HTR-8/SVneo (cell line): ENCODE measurements at regions not wholly inside any gene's neighbourhood (a gene's known extent, or its start where the extent isn't known, plus 50 kb on each side); places are given as distances from the start of the nearest gene placed in this dataset.

Source experiments
- DNase-seq: peaks from one replicate; pipeline ENCODE4 v3.0.0; 2011; ENCODE audit warnings: low spot score, mixed read lengths; ENCODE audit not compliant: insufficient read length
- FAIRE-seq: peaks from 2 replicates; lab custom pipeline; 2011; peaks lifted over from hg19 to GRCh38; lab: Jason Lieb, UNC

DNA sequence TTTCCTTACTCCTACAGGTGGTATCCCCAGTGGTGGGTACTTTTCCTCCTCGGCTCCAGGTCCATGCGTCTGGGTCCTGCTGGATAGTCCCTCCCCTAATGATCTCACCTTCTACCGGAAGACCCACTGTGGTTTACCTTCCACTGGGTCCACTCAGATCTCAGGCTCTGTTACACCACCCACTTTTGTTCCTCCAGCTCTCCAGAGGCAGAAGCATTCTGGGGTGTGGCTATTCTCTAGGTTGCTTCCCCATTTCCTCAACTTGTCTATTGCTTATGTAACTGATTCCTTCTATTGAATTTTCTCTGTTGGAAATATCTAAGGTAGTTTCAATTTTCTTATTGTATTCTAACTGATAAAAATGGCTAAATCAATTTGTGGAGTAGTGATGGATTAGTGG is 87.6 kb upstream of the GALNT5 start:
- FAIRE-seq: no peak
- no peak for DNase-seq

DNA sequence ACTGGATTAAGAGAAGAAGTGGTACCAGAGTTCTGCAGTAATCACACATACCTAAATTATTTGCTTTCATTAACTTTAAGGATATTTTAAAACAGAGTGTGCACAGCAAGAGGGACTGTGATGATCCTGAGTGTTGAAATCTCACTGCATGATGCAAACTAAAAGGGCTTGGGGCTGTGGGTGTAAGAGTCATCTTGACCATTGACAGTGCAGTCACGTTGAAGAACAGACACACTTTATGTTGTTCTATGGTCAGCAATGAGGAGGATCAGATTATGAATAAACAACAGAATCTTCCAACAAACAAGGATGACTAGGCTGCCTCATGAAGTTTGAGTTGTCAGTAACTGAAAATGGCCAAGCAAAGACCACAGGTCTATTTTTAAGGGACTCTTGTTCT is 87.2 kb upstream of the GALNT5 start:
- DNase-seq (no peak), FAIRE-seq (no peak)

DNA sequence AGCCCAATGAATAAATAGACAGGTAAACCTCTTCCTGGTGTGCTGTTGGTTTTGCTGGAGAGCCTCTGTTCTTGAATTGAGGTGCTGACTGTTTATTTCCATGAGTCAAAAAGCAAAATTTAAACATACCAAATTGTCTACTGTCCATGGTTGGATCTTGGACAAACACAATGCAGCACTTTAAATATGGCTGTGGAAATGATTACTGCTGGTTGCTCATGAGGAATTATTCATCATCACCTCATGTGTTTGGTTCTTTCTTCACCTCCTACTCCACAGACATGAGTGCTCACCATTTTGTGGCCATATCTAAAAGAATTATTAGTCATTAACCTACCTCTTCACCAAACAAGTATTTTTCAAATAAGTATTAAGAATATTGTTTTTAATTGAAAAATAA is 85.3 kb upstream of the GALNT5 start:
- no peak for FAIRE-seq

DNA sequence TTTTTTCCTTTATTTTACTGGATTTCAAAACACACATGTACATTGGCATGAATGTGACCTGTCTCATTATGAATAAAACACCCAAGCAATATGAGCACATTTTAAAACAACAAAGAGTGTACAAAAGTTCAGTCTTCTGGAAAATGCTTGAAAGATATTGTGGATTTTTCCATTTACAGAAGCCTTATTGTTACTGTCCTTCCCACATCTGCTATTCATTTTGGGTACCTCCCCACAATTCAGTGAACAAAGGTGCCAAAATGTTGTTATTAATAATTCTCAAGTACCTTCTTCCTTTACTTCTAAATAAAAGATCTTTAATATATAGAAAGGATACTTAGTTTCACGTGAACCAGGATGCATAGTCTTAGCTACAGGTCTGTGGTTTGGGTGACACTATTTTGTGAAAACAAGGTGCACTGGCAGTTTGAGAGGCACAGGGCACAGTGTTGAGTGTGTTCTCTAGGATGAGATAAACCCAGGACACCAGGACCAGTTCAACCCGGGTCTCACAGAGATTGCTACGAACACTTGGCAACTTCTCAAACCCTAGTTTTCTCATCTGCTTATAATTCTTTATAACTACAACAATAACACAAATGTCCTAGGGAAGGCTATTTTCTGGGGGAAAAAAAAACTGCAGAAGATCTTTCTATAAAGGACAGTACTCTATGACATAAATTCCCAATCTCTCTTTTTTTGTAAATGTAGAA is 84.5 kb upstream of the GALNT5 start:
- FAIRE-seq (no peak), DNase-seq (no peak)

More for the DNA sequence above, 85.3 kb upstream of the GALNT5 start:
- DNase-seq: no peak

DNA sequence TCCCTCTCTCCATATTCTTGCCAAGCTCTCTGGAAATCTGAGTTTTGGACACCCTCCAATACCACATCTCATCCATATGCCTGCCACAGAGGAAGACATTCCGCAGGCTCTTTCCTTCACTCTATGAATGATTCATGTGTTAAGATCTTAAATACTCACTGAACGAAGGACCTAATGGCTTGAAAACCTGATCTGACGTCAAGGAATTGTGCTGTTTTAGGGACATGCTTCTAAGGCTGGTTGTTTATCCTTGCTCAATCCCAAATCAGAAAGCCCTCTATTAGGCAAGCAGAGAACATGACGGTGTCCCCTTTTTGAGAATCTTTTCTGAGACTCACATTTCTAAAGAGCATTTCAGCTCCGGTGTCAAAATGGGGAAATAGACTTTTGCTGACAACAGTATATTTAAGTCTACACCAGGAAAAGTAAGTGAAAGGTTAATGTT is 83.7 kb upstream of the GALNT5 start:
- DNase-seq (peak; percentile 82), FAIRE-seq (peak; percentile 59)

DNA sequence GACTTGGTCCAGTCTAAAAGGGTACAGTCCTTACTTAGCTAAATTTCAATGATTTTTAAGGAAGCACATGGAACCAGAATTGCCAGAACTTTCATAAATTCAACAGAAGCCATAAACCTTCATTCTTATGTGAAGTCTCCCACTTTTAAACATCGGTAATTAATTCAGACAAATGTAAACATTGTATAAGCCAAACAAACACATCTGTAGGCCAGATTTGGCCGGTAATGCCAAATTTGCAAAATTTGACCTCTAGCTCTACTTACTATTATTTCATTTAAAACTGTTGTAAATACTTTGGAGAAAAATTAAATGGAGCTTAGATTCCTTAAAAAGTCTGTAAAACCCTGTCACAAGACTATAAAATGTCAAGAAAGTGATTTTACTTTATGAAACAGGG is 83.2 kb upstream of the GALNT5 start:
- no peak for FAIRE-seq
- no peak for DNase-seq

DNA sequence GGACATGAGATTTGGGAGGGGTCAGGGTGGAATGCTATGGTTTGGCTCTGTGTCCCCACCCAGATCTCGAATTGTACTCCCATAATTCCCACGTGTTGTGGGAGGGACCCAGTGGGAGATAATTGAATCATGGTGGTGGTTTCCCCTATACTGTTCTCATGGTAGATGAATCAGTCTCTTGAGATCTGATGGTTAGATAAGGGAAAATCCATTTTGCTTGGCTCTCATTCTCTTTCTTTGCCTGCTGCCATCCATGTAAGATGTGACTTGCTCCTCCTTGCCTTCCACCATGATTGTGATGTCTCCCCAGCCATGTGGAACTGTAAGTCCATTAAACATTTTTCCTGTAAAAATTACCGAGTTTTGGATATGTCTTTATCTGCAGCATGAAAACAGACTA is 80.9 kb upstream of the GALNT5 start:
- no peak for FAIRE-seq
- DNase-seq: no peak

DNA sequence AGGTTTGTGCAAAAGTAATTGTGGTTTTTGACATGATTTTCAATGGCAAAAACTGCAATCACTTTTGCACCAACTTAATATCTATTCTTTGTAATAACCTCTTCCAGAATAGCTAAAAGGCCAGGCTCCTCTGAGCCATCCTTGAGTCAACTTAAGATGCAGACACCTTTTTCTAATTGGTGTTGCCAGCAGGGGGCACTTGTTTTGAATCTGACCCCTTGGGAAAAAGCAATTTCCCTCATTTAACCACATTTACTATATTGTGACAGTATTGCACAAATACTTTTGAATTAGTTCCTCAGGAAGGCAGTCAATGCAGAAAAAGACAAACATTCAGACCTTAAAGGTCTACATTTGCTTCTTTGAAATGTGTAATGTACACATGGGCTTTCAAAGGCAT is 78.6 kb upstream of the GALNT5 start:
- FAIRE-seq (no peak), DNase-seq (no peak)

DNA sequence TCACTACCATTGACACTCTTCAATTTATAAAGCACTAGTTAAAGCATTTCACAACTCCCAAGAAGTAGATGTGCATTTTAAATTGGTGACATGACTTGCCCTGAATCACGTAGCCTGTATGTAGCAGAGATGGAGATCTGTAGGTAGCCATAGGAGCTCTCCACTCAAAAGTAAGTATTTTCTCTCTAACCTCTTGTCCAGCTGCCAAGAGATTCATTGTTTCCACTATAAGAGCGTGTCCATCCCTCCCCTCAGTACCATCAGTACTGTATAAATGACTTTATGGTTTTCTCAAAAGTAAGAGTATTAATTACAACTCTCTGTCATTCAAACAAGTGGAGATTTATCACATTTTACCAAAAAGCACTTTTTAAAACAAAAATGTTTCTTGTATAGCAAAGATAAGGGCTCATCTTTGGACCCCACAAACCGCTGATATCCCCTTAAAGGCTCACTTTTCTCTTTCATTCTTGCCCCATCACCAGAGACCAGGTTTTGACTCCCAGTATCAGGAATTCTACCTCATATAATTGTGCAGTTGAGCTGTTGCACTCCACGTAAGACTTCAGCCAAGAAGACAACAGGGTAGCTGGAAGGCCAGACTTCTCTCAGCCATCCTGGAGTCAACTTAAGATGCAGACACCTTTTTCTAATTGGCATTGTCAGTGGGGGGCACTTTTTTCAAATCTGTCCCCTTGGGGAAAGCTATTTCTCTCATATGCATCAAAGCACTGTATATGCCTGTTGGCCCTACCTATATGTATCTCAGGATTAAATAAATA is 78.0 kb upstream of the GALNT5 start:
- DNase-seq (no peak), FAIRE-seq (no peak)

DNA sequence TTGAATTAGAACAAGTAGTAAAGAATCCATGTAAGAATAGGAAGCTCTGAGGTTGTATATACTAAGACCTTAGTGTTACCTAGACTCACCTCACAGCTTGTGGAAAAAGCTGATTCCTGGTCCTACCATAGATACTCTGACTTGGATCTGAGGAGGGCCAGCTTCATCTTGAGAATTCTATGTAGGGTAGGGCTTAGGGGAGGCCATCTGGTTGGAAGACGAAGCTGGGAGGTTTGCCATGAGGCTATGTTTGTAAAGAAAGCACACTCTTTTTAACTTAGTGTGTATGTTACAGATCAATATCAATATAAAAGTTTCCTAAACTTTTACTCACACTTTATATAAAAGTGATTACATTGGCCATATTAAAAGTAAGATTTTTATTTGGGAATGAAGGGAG is 77.1 kb upstream of the GALNT5 start:
- FAIRE-seq: no peak

DNA sequence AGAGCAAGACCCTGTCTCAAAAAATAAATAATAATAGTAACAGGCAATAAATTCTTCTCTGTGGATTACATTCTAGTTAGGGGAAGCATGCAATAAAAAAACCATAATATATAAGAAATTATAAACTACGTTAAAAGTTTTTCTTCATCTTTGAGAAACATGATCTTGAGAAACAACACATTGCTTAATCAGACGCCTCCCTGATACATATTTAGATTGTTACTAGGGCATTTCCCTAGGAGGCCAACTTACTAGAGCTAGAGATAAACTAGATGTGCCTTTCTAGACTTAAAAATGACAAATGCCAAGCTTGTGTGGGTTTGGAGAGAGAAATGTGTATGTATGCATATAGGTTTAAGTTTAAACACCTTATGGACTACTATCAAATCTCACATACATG is 76.3 kb upstream of the GALNT5 start:
- FAIRE-seq (no peak), DNase-seq (no peak)

More for the DNA sequence above, 77.1 kb upstream of the GALNT5 start:
- no peak for DNase-seq

DNA sequence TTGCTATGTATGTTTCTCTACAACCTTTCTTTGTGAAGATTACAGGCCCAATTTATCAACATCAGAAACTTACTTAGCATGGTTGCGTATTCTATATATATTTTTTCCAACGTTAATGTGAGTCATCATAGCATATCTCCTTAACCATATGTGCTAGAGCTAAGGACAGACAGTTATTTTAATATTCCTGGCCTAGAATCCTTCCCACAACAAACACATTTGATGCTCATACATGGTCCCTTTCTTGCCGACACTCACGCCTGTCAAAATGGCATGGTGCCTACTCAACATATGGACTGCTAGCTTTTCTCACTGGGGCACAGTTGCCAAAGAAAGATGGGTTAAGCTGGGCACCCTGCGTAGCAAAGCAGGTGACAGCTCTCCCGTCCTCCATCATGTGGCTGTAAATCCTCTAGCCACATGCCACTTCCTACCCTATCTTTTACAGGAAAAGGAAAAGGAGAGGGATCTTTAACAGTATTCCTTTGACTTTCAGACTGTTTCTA is 75.2 kb upstream of the GALNT5 start:
- no peak for FAIRE-seq
- DNase-seq: no peak

DNA sequence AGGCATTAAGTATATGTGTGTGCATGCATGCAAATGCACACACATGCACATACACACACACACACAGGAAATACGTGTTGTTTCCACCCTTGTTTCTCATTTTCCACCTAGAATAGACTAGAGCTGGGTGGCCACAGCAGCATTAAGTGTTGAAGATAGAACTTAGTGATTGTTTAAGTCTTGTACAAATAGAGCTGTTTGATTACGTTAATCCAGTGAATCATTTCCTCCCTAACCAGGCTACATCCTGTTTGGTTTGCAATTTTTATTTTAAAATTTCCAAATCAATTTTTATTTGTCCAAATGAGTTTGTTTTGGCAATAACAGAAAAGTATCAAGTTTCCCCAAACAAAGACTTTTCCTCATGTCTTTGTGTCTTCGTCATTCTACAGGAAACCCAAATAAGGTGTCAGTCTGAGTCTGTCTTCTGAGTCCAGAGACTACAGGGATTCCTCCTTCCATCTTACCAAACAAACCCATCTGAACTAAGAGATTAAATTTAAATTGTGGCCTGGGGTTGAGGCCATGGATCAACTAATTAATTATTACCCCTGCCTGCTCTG is 74.6 kb upstream of the GALNT5 start:
- FAIRE-seq: peak; percentile 51
- peak; percentile 42 for DNase-seq

DNA sequence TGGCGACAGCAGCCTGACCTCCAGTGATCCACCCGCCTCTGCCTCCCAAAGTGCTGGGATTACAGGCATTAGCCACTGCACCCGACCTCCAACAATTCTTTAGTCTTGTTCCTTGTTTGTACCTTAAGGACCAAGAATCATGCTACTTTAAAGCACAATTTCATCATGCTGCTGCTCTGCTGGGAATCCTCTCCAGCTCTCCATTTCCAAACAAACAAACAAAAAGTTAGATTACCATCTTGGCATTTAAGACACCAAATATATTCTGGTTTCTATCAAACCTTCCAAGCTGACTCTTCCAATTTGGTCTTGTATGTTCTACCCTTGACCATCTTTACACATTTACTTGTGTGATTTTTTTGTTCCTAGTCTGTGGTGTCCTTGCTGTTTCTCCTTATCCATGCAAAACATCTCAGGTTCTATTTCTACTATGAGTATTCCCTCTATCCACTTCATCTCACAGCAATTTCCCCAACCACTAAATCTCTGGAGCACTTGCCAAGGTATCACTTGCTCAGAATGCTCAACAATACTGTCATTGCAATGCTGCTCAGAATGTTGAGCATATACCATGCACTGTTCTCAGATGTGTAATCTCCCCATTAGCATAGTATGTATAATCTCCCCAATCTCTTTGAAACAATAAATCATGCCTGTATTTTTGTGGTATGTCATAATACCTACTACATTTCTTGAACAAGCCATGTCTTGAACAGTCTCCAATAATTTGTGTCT is 73.2 kb upstream of the GALNT5 start:
- no peak for DNase-seq
- FAIRE-seq: no peak

DNA sequence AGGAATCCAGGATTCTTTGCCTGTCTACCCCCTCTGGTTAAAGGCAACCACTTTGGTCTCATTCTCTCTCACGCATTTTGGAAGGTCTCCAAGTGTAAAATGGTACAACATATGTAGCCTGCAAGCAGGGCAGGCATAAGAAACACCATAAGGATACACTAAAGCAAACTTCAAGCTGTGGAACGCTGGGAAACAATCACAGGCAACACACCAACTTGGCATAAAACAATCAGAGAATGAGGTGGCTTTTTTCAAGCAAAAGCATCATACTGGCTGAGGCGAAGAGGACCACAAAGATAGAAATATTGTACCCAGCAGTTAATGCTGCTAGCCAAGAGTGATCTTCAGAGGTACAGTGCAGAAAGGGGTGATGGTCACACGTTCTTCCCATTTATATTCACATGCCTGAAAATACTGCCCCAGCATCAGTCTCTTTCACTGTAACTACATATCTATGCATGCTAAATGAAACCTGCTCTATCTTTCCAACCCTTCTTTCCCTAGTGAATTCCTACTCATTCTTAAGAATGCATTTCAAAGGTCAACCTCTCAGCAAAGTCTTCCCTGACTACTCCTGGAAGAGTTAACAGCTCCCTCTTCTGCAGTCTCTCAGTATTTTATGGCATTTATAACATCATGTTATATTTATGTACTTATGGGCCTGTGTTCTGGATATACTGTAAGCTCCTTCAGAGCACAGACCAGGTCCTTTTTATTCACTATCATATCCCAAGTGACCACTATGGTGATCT is 71.9 kb upstream of the GALNT5 start:
- no peak for FAIRE-seq
- no peak for DNase-seq

DNA sequence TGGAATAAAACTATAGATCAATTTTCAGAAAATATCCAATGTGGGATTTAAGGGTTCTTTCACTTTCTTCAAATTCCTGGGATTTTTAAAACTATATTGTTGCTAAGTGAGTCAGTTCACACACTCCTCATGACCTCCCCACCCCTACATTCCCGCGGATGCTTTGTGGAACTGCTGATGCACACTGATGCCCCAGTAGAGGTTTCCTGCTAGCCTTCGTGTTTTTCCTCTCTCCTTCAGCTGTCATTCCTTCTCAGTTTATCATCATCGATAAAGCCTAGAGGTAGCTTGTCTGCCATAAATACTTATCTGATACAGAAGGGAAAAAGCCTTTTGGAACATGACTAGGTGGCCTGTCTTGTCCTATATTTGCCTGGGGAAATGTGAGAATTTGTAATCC is 67.4 kb upstream of the GALNT5 start:
- FAIRE-seq: no peak
- peak; percentile 52 for DNase-seq

DNA sequence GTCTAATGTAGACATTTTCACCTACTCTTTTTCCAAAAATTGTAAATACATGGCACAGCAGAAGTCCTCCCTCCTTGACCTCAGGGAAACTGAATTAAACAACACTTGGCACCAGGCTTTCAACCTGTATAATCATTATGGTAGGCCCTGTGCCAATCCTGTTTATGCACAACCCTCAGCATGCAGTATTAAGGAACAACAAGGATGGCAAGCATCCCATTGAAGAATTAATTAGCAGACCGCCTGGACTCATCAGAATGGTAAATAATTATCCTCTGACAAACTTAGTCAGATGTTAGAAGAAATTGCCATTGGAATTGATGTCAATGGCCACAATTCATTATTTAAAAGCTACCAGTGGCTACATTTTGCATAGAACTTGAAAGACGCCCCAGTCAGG is 66.3 kb upstream of the GALNT5 start:
- FAIRE-seq: no peak

DNA sequence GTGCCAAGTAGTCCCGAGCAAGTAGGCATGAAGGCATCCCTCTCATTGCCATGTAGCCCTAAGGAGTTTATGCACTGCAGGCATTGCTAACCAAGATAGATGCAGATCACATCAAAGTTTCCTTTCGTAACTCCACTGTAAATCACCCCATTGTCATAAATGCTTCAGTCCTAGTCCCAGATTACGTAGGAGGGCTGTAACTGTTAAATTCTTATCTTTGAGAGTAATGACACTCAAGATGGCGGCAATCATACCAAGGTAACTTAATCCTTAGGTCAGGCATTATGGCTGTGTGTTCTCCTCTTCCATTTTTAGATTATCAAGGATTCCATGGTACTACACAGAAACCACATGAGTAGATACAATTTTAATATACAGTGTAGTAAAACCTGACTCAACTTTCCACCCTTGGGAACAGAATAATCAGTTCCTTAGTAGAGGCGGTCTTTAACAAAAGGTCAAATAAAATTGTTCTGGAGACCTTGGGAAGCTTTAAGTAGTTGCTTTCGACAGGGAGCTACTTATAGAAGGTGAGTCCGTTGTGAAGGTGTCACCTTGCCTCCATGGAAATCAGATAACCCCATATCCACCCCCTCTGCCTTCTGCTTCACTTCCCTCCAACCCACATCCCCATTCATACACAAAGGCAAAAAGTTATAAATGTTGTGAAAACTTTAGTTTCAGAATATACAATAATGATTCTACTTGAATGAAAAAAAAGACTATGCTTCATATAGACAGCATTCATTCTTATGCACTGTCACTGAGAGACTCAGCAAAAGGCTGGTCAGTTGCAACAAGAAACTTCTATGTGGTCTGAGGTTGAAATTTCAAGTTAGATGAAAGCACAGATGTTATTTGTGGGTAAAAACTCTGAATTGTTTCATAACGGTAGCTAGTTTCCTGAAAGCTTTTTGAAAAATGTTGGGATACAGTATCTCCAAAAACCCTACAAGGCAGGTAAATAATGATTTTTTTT is 64.8 kb upstream of the GALNT5 start:
- no peak for FAIRE-seq
- no peak for DNase-seq

More for the DNA sequence above, 66.3 kb upstream of the GALNT5 start:
- no peak for DNase-seq

DNA sequence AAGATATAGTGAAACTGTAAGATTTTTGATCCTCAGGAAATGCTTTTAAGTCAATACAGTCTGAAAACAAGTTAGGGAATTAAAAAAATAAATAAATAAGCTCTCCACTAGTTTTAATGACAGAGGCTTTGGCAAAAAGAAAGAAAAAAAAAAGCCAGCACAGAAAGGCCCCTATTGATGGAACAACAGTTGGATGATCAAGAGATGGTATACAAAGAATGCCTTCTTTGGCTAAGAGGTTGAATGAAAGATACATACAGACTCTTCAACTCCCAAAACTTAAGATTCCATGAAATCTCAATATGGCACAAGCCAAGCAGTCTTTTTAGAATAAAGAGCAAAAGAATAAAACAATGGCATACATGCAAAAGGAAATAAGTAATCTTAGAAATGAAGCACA is 64.0 kb upstream of the GALNT5 start:
- DNase-seq: no peak
- no peak for FAIRE-seq
